Hepatocyte (in vitro differentiated cells): ENCODE measurements at regions not wholly inside any gene's neighbourhood (a gene's known extent, or its start where the extent isn't known, plus 50 kb on each side); places are given as distances from the start of the nearest gene placed in this dataset.

Source experiments
- DNase-seq: peaks from one replicate; pipeline ENCODE4 v3.0.0-alpha.2; 2016; ENCODE audit warnings: low spot score
- H2AFZ ChIP-seq: fragments of 200-600 bp; sonication (generic); 2 replicates; pipeline ENCODE4 v1.6.0; 2016; ENCODE audit warnings: antibody characterized with exemption, mild to moderate bottlenecking
- H3K27ac ChIP-seq: fragments of 200-600 bp; sonication (generic); 2 replicates; pipeline ENCODE4 v1.5.1; 2016; ENCODE audit warnings: mild to moderate bottlenecking
- H3K27me3 ChIP-seq: fragments of 200-600 bp; sonication (generic); 2 replicates; pipeline ENCODE4 v1.6.1; 2016
- H3K36me3 ChIP-seq: fragments of 200-600 bp; sonication (generic); replicated peaks from 2 replicates; pipeline ENCODE4 v1.5.1; 2016; ENCODE audit warnings: low read depth; ENCODE audit not compliant: insufficient read depth
- H3K4me1 ChIP-seq: fragments of 200-600 bp; sonication (generic); 2 replicates; pipeline ENCODE4 v1.5.1; 2016; ENCODE audit warnings: mild to moderate bottlenecking, moderate library complexity; ENCODE audit not compliant: insufficient read depth
- H3K4me2 ChIP-seq: fragments of 200-600 bp; sonication (generic); 2 replicates; pipeline ENCODE4 v1.6.0; 2016
- H3K4me3 ChIP-seq: fragments of 200-600 bp; sonication (generic); 2 replicates; pipeline ENCODE4 v1.5.1; 2016; ENCODE audit warnings: mild to moderate bottlenecking
- H3K79me2 ChIP-seq: fragments of 200-600 bp; sonication (generic); 2 replicates; pipeline ENCODE4 v1.6.0; 2017; ENCODE audit warnings: mild to moderate bottlenecking
- H3K9me2 ChIP-seq: fragments of 200-600 bp; sonication (generic); replicated peaks from 2 replicates; pipeline ENCODE4 v1.6.0; 2017; ENCODE audit warnings: mild to moderate bottlenecking; ENCODE audit not compliant: insufficient read depth
- H3K9me3 ChIP-seq: fragments of 200-600 bp; sonication (generic); 2 replicates; pipeline ENCODE4 v1.5.1; 2016; ENCODE audit warnings: low read depth, mild to moderate bottlenecking
- H4K20me1 ChIP-seq: fragments of 200-600 bp; sonication (generic); 2 replicates; pipeline ENCODE4 v1.6.0; 2016; ENCODE audit warnings: mild to moderate bottlenecking; ENCODE audit not compliant: insufficient read depth, poor library complexity, severe bottlenecking
- CTCF ChIP-seq: fragments of 200-600 bp; sonication (generic); IDR thresholded peaks from 2 replicates; pipeline ENCODE4 v1.5.1; 2016; ENCODE audit warnings: antibody characterized with exemption, mild to moderate bottlenecking; ENCODE audit not compliant: poor library complexity
- EZH2 ChIP-seq: fragments of 200-600 bp; sonication (generic); IDR thresholded peaks from 2 replicates; pipeline ENCODE4 v1.6.1; 2016; ENCODE audit warnings: antibody characterized with exemption, mild to moderate bottlenecking, borderline replicate concordance
- EZH2phosphoT487 ChIP-seq: fragments of 200-600 bp; sonication (generic); IDR thresholded peaks from one replicate; pipeline ENCODE4 v1.6.1; 2018; ENCODE audit warnings: antibody characterized with exemption, mild to moderate bottlenecking, low read depth, moderate library complexity; ENCODE audit not compliant: unreplicated experiment, severe bottlenecking
- WGBS: methylation state at CpG from one replicate; pipeline ENCODE4 v1.1.6; 2016; ENCODE audit warnings: low lambda C conversion rate; ENCODE audit errors: missing lambda C conversion rate; 5-methylcytosine and 5-hydroxymethylcytosine counted together

DNA sequence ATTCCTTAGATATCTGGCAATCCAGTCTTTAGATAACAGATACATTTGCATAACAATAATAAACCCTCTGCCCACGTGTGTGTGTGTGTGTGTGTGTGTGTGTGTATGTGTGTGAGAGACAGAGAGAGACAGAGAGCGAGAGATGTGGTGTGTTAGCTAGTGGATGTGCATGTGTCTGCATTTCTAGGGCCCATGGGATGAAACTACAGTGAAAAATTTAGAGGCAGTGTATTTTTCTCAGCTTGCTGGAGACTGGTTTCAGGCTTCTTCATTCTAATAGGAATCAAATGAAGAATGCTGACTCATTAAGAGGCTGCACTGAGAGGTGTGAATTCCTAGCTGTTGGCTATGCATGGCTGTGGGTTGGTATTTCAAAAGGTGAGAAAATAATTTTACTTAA is 303.2 kb downstream of the LMX1A start:
- no peak overlapping the region for H3K27ac ChIP-seq
- no peaks in the 10 kb centered on the region for H3K9me3 ChIP-seq
- H3K4me3 ChIP-seq, result no peak overlapping the region
- H3K36me3 ChIP-seq, result no peaks in the 10 kb centered on the region
- H3K4me2 ChIP-seq, result no peak overlapping the region
- no peaks in the 10 kb centered on the region for H3K9me2 ChIP-seq
- TF ChIP-seq CTCF (no peak), EZH2phosphoT487 (no peak), EZH2 (no peak)
- no peaks in the 10 kb centered on the region for H3K79me2 ChIP-seq
- no peak for DNase-seq
- H3K27me3 ChIP-seq, result no peaks in the 10 kb centered on the region
- 60% methylated on average over 2 of the region's 2 CpGs for WGBS
- no peak overlapping the region for H2AFZ ChIP-seq
- H3K4me1 ChIP-seq, result no peaks in the 10 kb centered on the region
- no peaks in the 10 kb centered on the region for H4K20me1 ChIP-seq

DNA sequence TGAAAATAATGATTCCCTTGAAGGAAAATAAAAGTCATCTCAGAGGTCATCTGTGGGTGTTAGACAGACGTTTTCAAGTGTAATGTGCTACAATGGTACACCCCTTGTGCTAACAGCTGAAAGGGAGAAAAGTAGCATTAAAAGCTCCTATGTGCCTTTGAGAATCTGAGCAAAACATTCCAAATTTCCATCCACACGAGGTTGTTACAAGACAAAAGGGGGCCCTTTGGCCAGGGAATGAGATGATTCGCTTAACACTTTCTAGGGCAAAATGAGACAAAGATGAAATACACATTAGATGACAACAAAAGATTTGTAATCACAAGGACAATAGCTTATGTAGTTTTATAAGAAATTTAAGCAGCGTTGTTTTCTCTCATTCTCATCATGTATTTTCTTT is 303.6 kb downstream of the LMX1A start:
- no peak overlapping the region for H3K27ac ChIP-seq
- no peak overlapping the region for H3K4me2 ChIP-seq
- no peaks in the 10 kb centered on the region for H3K36me3 ChIP-seq
- TF ChIP-seq EZH2phosphoT487 (no peak), EZH2 (no peak), CTCF (no peak)
- 59% methylated on average over 4 of the region's 4 CpGs for WGBS
- H3K9me3 ChIP-seq, result no peaks in the 10 kb centered on the region
- no peak overlapping the region for H3K4me3 ChIP-seq
- no peak overlapping the region for H2AFZ ChIP-seq
- DNase-seq, result no peak
- no peaks in the 10 kb centered on the region for H3K9me2 ChIP-seq
- no peaks in the 10 kb centered on the region for H3K79me2 ChIP-seq
- no peaks in the 10 kb centered on the region for H3K27me3 ChIP-seq
- no peaks in the 10 kb centered on the region for H3K4me1 ChIP-seq
- no peaks in the 10 kb centered on the region for H4K20me1 ChIP-seq

- no peak for DNase-seq
- TF ChIP-seq EZH2, result no peak
- no peak for TF ChIP-seq CTCF
- no peak for TF ChIP-seq EZH2phosphoT487
Observed at GRCh38 chr1:165052431-165052830, 304.1 kb downstream of the LMX1A start.

GRCh38 chr1:165050246-165050645 is 306.3 kb downstream of the LMX1A start:
- TF ChIP-seq EZH2phosphoT487, result no peak
- no peak for TF ChIP-seq CTCF
- no peak for TF ChIP-seq EZH2
- Histone ChIP-seq H3K4me3 (no peak overlapping the region), H3K4me1 (no peaks in the 10 kb centered on the region), H3K9me2 (no peaks in the 10 kb centered on the region), H4K20me1 (no peaks in the 10 kb centered on the region), H3K27ac (no peak overlapping the region), H3K36me3 (no peaks in the 10 kb centered on the region), H3K9me3 (no peaks in the 10 kb centered on the region), H3K79me2 (no peaks in the 10 kb centered on the region), H3K27me3 (no peaks in the 10 kb centered on the region), H3K4me2 (no peak overlapping the region), H2AFZ (no peak overlapping the region)
- WGBS, result 74% methylated on average over 5 of the region's 5 CpGs
- no peak for DNase-seq

More at GRCh38 chr1:165052431-165052830, 304.1 kb downstream of the LMX1A start:
- Histone ChIP-seq H3K79me2 (no peaks in the 10 kb centered on the region), H3K4me1 (no peaks in the 10 kb centered on the region), H3K9me2 (no peaks in the 10 kb centered on the region), H2AFZ (no peak overlapping the region), H3K36me3 (no peaks in the 10 kb centered on the region), H3K27me3 (no peaks in the 10 kb centered on the region), H3K4me3 (no peak overlapping the region), H3K9me3 (no peaks in the 10 kb centered on the region), H3K27ac (no peak overlapping the region), H4K20me1 (no peaks in the 10 kb centered on the region), H3K4me2 (no peak overlapping the region)
- WGBS, result 76% methylated on average over 4 of the region's 4 CpGs
